Stimulated activated CD4-positive, alpha-beta T cell treated with anti-CD3 and anti-CD28 coated beads, Interleukin-2, amount 100 ng/mL, for 24 hours (primary cell): ENCODE measurements at regions not wholly inside any gene's neighbourhood (a gene's known extent, or its start where the extent isn't known, plus 50 kb on each side); places are given as distances from the start of the nearest gene placed in this dataset.

Source experiments
- DNase-seq, 2 donors: peaks; one replicate each; pipeline ENCODE4 v3.0.0-alpha.2; 2020

- DNase-seq, result no peak
Measured at GRCh38 chr12:25058012-25058411, 109.1 kb upstream of the BCAT1 start.

- no peak for DNase-seq
Measured at GRCh38 chr12:25056486-25057130, 107.7 kb upstream of the BCAT1 start.

GRCh38 chr12:25056011-25056410, 107.1 kb upstream of the BCAT1 start:
- DNase-seq, result no peak

DNA sequence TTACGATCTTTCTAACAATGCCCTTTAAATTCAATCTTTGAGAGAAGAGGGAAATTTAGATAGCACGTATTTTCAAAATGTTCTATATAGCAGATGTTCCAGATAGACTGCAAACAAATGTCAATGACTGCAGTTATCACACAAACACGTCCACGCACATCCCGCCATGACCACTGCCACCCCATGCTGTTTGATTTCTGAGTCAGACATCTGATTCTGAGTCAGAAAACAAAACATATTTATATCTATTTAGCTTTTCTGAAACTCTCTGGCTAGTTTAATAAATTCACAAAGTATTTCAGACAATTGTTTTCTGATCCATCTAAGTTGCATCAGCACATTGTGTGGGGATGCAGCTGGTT, 105.9 kb upstream of the BCAT1 start:
- DNase-seq, result peak; percentile 64 to 65

DNA sequence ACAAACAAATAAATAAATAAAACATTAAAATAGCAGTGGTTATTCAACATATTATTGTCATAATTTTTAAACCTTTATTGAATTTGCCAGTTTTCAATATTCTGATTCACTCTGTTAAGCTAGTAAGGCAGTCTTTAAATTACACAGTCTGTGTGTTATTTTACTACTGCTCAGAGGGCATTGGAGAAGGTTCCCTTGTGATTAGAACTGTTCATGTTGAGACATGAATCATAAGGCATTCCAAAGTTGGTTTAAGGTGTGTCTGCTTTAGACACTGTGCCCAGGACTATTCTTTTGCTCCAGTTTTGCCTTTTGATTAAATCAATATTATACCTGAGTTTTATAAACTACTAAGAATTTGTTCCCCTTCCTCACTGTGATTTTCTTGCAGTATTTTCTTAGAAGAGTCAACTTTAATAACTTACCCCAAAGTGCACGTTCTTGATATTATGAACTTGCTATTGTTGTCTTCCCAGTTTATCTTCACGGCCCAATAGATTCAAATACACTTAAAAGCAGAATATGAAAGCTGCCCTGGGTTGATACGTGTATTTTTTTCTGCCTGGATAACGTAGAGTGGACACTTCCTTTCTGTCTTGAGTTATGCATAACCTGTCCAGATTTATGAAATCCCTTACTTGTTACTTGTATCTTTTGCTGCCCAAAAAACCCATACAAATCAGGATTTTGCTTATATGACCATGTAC, 105.3 kb upstream of the BCAT1 start:
- no peak for DNase-seq

GRCh38 chr12:25052914-25053211, 104.0 kb upstream of the BCAT1 start:
- DNase-seq, result no peak

DNA sequence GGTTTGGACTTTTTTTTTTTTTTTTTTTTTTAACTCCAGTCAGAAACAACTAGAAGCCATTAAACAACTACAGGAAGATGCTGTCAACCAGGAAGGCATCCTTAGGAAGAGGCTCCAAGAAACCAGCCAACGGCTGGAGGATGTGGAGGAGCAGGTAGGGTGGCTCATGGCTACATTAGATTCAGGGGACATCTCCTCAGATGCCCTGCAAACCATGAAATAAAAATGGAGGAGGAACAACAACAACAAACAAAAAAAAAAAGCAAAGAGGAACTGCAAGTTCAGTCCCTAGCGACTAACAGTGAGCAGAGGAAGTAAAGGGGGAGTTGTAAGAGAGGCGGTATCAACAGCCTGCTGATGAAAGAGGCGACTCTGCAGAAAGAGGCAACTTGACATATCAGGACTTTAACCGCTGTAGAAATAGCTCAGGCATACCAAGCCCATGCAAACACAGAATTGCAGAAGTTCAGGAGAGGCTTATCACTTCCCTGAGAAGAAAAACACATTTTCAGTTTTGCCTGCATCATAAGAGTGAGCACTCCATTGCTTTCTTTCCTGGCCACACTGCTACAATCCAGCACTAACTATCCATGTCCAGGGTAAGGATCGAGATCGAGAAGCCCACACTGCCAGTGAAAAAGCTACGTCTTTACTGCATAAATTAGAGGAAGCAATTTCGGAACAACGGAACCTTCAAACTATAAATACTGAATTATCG, 103.5 kb upstream of the BCAT1 start:
- peak in 1 of 2 donors; percentile 42 for DNase-seq

DNA sequence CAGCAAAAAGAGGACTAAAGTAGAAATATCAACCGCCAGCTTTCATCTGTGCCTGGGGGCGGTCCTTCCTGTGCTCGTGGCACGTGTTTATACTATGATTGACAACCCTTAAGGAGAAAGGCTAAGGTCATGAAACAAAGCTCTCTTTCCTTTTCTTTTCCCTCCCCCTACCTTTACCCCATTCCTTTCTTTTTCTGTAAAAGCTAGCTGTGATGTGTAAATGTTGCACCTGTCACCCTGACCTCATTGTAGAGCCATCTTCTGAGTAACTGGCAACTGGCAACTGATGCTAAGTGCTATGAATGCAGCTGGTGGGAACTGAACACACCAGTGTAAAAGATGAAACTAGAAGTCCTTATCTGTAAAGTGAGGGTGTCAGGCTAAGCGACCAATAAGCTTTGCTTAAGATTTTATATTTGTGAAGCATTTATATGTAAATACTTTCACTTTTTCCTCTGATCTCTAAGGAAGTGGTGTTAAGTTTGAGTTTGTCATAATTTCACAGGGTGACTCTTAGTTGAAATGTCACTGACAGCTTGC, 102.8 kb upstream of the BCAT1 start:
- DNase-seq, result peak; percentile 48 to 54

- DNase-seq, result no peak
Measured at GRCh38 chr12:25051171-25051570, 102.3 kb upstream of the BCAT1 start.

GRCh38 chr12:25045869-25046268, 97.0 kb upstream of the BCAT1 start:
- no peak for DNase-seq

- DNase-seq, result no peak
Measured at GRCh38 chr12:25041006-25041741, 92.3 kb upstream of the BCAT1 start.

DNA sequence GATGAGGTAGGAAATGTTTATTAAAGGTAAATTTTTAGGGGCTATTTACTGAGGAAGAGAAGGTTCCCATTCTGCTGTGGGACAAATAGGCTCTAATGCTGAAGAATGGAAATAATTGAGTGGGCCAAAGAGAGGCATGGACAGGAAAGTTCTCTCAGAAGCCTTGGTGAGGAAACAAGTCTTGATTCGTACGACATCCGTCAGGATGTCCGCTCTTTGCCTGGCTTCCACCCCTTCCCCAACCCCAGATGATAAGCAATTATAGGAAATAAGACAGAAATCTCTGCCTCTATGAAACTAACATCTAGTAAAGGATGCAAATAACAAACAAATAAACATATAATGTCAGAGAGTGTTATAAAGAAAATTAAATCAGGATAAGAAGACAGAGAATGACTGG, 91.7 kb upstream of the BCAT1 start:
- no peak for DNase-seq

DNA sequence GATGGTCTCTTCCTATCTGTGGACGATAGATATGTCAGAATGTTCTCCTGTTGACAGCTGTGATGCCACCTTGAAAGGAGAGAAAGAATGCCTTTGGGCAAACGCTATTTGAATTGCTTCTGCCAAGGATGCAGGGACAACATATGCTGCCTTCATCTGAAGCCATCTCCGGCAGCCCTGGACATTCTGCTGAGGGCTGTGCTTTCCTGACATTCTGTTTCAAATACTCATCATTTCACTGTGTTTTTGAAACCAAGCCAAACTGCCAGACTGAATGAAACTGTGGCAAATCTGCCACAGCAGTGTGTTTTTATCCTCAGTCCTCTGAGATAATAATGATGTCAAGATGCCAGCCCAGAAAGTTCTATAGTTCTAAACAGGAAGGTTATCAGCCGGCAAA, 85.8 kb upstream of the BCAT1 start:
- DNase-seq, result no peak

- no peak for DNase-seq
Measured at GRCh38 chr12:25025951-25026490, 77.1 kb upstream of the BCAT1 start.

GRCh38 chr12:25025260-25025659, 76.4 kb upstream of the BCAT1 start:
- DNase-seq, result no peak

DNA sequence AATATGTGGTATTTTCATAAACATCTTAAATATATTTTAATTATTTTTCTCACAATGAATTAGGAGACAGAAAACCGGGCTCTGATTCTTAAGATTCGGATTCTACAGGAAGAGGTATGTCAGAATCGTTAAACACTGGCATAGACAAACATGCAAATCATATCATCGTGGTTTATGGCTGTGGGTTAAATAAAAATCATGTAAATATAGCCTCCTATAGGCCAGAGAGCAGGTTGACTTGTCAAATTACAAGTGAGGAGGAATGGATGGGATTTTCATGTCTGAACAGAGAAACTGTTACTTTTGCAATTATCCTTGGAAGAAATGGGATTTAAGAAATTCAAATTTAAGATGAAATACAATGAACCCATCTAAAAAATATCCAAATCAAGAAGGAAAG, 74.9 kb upstream of the BCAT1 start:
- DNase-seq, result no peak

DNA sequence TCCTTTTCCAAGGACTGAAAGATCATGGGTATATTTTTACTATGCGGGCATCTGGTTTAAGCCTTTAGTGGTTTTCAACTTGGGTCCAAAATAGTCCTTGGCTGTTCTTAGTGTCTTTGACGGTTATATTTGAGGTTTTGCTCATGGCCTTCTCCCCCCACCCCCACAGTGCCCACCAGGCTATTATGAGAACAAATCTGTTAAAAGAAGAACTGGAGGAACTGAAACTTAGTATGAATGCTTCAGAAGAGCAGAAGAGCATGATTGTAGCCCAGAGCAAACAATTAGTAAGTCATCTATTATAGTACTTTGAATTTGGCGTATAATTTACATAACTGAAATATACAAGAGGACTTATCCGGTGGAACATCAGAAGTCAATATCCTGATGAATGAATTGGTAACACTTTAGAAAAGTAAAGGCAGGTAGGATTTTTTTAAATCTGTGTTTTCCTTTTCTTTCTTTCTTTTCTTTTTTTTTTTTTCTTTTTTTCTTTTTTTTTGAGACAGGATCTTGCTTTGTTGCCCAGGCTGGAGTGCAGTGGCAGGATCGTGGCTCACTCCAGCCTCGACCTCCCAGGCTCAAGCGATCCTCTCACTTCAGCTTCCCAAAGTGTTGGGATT, 71.8 kb upstream of the BCAT1 start:
- DNase-seq, result no peak

GRCh38 chr12:25018146-25018545, 69.2 kb upstream of the BCAT1 start:
- no peak for DNase-seq

DNA sequence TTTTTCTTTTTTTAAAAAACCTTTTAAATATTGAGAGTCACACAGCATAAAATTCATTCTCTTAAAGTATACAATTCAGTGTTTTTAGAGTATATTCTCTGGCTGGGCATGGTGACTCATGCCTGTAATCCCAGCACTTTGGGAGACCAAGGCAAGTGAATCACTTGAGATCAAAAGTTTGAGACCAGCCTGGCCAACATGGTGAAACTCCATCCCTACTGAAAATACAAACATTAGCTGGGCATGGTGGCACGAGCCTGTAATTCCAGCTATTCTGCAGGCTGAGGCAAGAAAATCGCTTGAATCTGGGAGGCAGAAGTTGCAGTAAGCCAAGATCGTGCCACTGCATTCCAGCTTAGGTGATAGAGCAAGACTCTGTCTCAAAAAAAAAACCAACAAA, 68.4 kb upstream of the BCAT1 start:
- DNase-seq, result no peak

GRCh38 chr12:25014961-25015360, 66.1 kb upstream of the BCAT1 start:
- DNase-seq, result no peak

DNA sequence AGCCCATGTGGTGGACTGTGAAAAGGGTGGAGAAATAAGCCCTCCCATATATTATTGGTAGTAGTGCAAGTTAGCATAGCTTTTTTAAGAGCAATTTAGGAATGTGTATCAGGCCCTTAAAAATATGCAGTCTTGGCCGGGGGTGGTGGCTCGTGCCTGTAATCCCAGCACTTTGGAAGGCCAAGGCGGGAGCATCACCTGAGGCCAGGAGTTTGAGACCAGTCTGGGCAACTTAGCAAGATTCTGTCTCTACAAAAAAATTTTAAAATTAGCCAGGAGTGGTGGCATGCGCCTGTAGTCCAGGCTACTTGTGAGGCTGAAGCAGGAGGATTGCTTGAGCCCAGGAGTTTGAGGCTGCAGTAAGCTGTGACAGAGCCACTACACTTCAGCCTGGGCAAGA, 64.2 kb upstream of the BCAT1 start:
- DNase-seq, result no peak

DNA sequence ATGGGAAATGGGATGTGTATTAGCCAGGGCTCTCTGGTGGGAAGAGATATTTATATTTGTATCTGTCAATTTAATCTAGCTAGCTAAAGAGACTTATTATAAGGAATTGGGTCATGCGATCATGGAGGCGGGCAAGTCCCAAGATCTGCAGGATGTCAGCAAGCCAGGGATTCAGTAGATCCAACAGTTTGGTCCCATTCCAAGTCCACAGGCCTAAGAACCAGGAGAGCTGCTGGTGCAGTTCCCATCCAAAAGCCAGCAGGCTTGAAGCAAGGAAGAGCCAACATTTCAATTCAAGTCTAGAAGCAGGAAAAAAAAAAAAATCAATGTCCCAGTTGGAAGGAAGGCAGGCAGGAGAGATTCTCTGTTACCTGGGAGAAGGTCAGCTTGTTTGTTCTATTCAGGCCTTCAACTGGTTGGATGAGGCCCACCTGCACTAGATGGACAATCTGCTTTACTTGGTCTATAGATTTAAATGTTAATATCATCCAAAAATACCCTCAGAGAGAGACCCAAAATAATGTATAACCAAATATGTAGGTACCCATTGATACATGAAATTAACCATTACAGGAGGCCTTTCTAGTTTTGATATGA, 60.7 kb upstream of the BCAT1 start:
- no peak for DNase-seq
